Upper lobe of left lung (tissue), 4 donors: ENCODE measurements at regions not wholly inside any gene's neighbourhood (a gene's known extent, or its start where the extent isn't known, plus 50 kb on each side); places are given as distances from the start of the nearest gene placed in this dataset.

Source experiments
- EP300 ChIP-seq, 4 donors: sonication (generic); formaldehyde crosslinking; IDR thresholded peaks; one replicate each; pipeline ENCODE4 v1.5.1; 2017; ENCODE audit warnings: antibody characterized with exemption in 4 of 4, control low read depth in 2 of 4
- POLR2A ChIP-seq, 4 donors: fragments of 450-650 bp; IDR thresholded peaks; one replicate each; pipeline ENCODE4 v1.5.1; 2016 to 2017; ENCODE audit warnings: antibody characterized with exemption in 4 of 4, mild to moderate bottlenecking in 2 of 4
- POLR2AphosphoS5 ChIP-seq, 2 donors: sonication (generic); formaldehyde crosslinking; IDR thresholded peaks; one replicate each; pipeline ENCODE4 v1.5.1; 2017; ENCODE audit warnings: antibody characterized with exemption in 2 of 2
- TF ChIP-seq, protein P1 (sequence below), 6 experiments: fragments of 450-650 bp in 4 of 6; fragments of 200-600 bp in 2 of 6; sonication (generic) in 2 of 6; IDR thresholded peaks; one replicate each; pipeline ENCODE4 v1.5.1; 2016 to 2019; ENCODE audit warnings: antibody characterized with exemption in 6 of 6

DNA sequence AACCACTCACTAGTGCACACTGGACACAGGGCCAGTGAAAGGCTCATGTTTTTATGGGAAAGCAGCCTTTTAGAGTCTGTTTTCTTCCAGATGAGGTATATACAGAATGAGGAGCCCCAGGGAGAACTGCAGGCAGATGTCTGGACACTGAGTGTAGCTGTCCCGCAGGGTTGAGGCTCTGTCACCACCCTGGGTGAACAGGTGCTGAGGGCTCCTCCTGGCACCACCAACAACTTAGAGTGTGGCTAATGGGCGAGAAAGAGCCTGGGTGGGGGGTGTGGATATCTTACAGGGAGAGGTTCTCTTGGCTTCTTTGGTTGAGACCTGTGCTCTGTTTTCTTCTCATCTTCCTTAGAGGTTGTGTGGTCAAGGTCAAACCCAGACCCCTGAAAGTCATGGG, 202.1 kb upstream of the GPR12 start:
- TF ChIP-seq POLR2A (IDR thresholded peaks at IDR 0.05) (no peak), EP300 (IDR thresholded peaks at IDR 0.05) (no peak), POLR2AphosphoS5 (IDR thresholded peaks at IDR 0.05) (no peak)
- TF ChIP-seq, protein P1, sequence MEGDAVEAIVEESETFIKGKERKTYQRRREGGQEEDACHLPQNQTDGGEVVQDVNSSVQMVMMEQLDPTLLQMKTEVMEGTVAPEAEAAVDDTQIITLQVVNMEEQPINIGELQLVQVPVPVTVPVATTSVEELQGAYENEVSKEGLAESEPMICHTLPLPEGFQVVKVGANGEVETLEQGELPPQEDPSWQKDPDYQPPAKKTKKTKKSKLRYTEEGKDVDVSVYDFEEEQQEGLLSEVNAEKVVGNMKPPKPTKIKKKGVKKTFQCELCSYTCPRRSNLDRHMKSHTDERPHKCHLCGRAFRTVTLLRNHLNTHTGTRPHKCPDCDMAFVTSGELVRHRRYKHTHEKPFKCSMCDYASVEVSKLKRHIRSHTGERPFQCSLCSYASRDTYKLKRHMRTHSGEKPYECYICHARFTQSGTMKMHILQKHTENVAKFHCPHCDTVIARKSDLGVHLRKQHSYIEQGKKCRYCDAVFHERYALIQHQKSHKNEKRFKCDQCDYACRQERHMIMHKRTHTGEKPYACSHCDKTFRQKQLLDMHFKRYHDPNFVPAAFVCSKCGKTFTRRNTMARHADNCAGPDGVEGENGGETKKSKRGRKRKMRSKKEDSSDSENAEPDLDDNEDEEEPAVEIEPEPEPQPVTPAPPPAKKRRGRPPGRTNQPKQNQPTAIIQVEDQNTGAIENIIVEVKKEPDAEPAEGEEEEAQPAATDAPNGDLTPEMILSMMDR (IDR thresholded peaks at IDR 0.05), result no peak
